Activated CD8-positive, alpha-beta memory T cell treated with anti-CD3 and anti-CD28 coated beads, Interleukin-2, amount 10 ng/mL, durations not matched to agents 7 days and 5 days (primary cell): ENCODE measurements at regions not wholly inside any gene's neighbourhood (a gene's known extent, or its start where the extent isn't known, plus 50 kb on each side); places are given as distances from the start of the nearest gene placed in this dataset.
"Not testable (repeated sequence)": the region's sequence is repeated elsewhere in the genome, so short reads cannot be mapped to it uniquely, and the experiment has no call there.

ENCODE experiments used
- ATAC-seq: fragments of 150-1000 bp; cut with Tn5 transposase; one replicate; pipeline ENCODE4 v1.10.0; 2021; ENCODE audit warnings: moderate library complexity
- CTCF ChIA-PET: fragments of 350-600 bp; sonication (Branson Sonifier 250); formaldehyde crosslinking; loops from one replicate; lab custom pipeline; 2021; ENCODE audit warnings: antibody characterized with exemption; lab: Charles Lee
- DNase-seq: peaks from one replicate; pipeline ENCODE4 v3.0.0-alpha.2; 2020
- H3K27ac Mint-ChIP-seq: one replicate; pipeline ENCODE4 v1.8.0; 2021; ENCODE audit warnings: mild to moderate bottlenecking, mixed read lengths
- H3K27me3 Mint-ChIP-seq: one replicate; pipeline ENCODE4 v1.8.0; 2021; ENCODE audit warnings: mixed read lengths
- H3K36me3 Mint-ChIP-seq: one replicate; pipeline ENCODE4 v1.8.0; 2021; ENCODE audit warnings: mild to moderate bottlenecking, mixed read lengths
- H3K4me1 Mint-ChIP-seq: one replicate; pipeline ENCODE4 v1.8.0; 2021; ENCODE audit warnings: mixed read lengths
- H3K4me3 Mint-ChIP-seq: one replicate; pipeline ENCODE4 v1.8.0; 2021; ENCODE audit warnings: mild to moderate bottlenecking, moderate library complexity, mixed read lengths
- H3K9me3 Mint-ChIP-seq: one replicate; pipeline ENCODE4 v1.8.0; 2022; ENCODE audit warnings: low read depth, mixed read lengths

DNA sequence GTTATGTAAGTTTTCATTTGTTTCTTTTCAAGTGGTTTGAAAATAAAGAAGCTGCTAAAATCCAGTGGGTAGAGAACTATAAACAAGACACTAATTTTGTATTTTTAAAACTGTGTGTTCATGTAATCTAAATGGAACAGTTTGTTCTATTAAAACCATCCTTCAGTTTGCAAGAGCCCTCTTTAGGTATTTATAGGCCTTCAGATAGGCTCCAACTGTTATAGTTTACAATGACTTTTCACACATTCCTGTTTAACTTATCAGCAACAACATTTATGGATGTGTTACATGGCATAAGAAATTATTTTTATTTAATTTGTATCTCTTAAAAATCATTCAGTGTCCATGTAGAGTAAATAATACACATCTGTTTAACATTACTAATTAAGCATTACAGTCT lies 126.7 kb upstream of the SLCO6A1 start:
- CTCF ChIA-PET: no interaction called here
- H3K9me3 Mint-ChIP-seq: no peaks in the 10 kb centered on the region
- H3K27ac Mint-ChIP-seq: no peak overlapping the region
- no peak for ATAC-seq
- no peak overlapping the region for H3K4me3 Mint-ChIP-seq
- no peak for DNase-seq
- H3K36me3 Mint-ChIP-seq: no peaks in the 10 kb centered on the region
- peaks cover 11% of the 10 kb centered on the region for H3K27me3 Mint-ChIP-seq
- no peaks in the 10 kb centered on the region for H3K4me1 Mint-ChIP-seq

DNA sequence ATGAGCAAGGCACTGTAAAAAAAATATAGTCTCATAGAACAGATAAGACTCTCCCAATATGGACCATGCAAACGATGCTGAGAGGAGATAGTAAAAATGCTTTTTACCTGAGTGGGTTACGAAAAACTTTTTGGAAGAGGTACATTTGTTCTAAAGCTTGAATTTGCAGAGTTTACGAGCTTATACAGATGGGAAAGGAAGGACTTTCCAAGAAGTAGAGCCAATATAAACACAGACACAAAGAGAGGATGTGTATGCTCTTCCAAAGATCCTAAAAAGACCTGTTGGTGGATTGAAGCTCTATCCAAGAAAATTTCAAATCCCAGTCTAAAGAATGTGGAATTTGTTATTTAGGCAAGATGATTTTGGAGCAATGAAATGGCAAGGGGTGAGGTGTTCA lies 127.1 kb upstream of the SLCO6A1 start:
- CTCF ChIA-PET: no interaction called here
- no peak for DNase-seq
- H3K9me3 Mint-ChIP-seq: no peaks in the 10 kb centered on the region

DNA sequence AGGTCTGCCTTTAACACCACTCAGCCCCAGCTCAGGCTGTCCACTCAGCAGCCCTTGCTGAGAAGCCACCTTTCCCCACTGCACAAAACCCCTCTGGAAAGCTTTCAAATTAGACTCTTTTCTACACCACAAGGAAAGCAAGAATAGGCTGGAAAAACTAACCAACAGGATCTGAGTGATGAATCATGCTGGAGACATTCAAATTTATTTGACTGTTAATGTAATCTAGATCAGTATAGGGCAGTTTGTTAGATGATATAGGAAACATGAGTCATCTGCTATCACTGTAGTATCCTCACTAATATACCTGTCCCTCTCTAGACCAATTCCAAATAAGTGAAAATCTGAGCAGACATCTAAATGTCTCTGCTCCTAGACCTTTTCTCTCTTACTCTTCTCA lies 127.8 kb upstream of the PAM start:
- no peak for DNase-seq
- no peaks in the 10 kb centered on the region for H3K4me1 Mint-ChIP-seq
- H3K9me3 Mint-ChIP-seq: peaks cover 1% of the 10 kb centered on the region
- CTCF ChIA-PET: no interaction called here
- no peak overlapping the region for H3K27ac Mint-ChIP-seq
- peaks cover 13% of the 10 kb centered on the region for H3K27me3 Mint-ChIP-seq
- no peaks in the 10 kb centered on the region for H3K36me3 Mint-ChIP-seq
- ATAC-seq: no peak
- H3K4me3 Mint-ChIP-seq: no peak overlapping the region

More for the DNA sequence above, 127.1 kb upstream of the SLCO6A1 start:
- Mint-ChIP-seq H3K27me3 (peaks cover 11% of the 10 kb centered on the region), H3K4me3 (no peak overlapping the region), H3K36me3 (no peaks in the 10 kb centered on the region), H3K27ac (no peak overlapping the region), H3K4me1 (no peaks in the 10 kb centered on the region)
- ATAC-seq: no peak

DNA sequence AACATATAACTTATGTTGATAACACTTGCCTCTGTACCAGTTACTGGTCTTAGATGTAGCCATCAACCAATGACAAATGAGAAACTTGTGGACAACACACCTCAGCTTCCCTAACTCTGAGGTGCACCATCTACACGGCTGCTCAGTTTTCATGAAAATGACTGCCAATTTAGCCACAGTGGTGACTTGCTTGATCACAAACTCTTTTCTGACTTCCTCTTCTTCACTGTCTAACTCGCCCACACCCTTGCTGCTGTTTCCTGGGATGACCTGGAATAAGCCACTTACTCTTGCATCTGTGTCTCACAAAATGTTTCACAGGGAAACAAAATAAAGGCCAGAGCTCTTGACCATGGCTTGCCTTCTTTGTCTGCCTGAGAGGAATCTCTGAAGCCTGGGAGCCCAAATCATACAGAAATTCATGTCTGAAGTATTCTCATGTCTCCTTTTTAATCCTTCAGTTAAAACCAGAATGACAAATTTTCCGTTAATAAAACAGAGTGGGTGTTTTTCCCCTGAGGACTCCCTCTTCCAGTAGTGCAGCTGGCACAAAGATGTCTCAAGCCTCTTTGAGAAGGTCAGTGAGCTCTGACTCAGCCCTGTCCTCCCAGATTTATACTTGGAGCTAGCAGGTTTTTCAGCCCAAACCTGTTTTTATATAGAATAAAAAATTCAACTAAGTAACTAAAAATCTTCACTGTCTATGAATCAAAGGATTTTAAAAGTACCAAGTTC lies 126.5 kb upstream of the PAM start:
- Mint-ChIP-seq H3K4me3 (no peak overlapping the region), H3K27me3 (peaks cover 17% of the 10 kb centered on the region)
- CTCF ChIA-PET: no interaction called here

DNA sequence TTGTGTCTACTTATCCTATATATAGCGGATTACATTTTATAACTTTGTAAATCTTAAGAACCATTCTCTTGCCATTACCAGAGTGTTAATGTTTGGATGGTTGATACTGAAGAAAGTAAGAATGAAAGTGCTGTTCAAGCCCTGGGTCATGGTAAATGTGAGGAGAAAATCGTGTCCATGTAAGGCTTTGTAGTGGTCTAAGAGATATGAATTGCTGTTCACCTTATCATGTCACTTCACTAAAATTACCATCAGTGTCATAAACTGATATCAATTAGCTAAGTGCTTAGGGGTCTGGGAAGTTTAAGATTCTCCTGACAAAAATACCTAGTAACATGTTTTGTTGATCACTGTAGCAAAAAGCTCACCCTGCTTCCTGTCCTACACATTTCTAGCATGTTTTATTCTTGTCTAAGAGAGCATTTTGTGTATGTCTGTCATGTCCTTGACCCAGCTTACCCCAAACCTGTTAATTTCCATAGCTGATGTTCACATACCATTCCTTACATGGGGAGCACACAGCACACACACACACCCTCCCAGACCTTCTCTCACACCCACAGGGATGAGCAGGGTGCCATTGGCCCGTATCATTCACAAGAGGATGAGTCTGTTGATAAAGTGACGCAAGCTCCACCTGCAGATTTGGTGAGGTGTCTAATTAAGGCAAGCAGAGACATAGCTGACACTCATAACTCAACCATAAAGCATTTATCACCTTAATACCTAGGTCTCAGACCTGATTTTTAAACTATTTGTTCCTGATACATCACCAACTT lies 125.1 kb upstream of the PAM start:
- Mint-ChIP-seq H3K36me3 (no peaks in the 10 kb centered on the region), H3K4me3 (no peak overlapping the region), H3K27me3 (peaks cover 17% of the 10 kb centered on the region), H3K4me1 (no peaks in the 10 kb centered on the region), H3K9me3 (peaks cover 5% of the 10 kb centered on the region), H3K27ac (no peak overlapping the region)
- CTCF ChIA-PET: no interaction called here
- no peak for ATAC-seq
- DNase-seq: no peak

More for the DNA sequence above, 126.5 kb upstream of the PAM start:
- DNase-seq (no peak), ATAC-seq (no peak)
- H3K27ac Mint-ChIP-seq: no peak overlapping the region
- H3K9me3 Mint-ChIP-seq: peaks cover 3% of the 10 kb centered on the region
- H3K36me3 Mint-ChIP-seq: no peaks in the 10 kb centered on the region
- no peaks in the 10 kb centered on the region for H3K4me1 Mint-ChIP-seq

DNA sequence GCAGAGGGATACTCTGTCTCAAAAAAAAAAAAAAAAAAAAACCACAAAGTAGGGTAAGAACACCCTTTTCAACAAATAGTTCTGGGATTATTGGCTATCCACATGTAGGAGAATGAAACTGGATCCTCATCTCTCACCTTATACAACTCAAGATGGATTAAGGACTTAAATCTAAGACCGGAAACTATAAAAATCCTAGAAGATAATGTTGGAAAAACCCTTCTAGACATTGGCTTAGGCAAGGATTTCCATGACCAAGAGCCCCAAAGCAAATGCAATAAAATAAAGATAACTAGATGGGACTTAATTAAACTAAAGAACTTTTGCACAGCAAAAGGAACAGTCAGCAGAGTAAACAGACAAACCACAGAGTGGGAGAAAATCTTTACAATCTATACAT lies 119.7 kb upstream of the PAM start:
- CTCF ChIA-PET: interaction anchor here (0.7 kb wide), 1 partner anchor 38 kb away, joined by 7 read pairs; no protein-coding TSS in a partner anchor
- DNase-seq, H3K4me1 Mint-ChIP-seq, H3K9me3 Mint-ChIP-seq, ATAC-seq, H3K4me3 Mint-ChIP-seq, H3K27ac Mint-ChIP-seq, H3K36me3 Mint-ChIP-seq: not testable (repeated sequence)
- peaks cover 10% of the 10 kb centered on the region for H3K27me3 Mint-ChIP-seq

DNA sequence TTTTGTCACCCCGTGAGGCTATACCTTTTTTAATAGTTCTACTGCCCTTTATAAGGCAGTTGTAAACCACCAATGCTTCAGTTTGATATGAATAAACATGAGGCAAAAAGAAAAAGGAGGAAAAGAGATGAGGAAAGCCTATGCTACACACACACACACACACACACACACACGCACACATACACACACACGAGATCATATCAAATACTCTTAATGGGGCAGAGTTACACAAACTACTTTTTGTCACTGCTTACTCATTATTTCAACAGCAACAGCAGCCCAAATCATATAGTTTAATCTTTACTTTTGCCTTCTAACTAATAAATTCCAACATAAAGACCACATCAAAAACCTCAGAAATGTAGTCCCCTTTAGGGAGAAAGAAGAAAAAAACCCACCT lies 116.8 kb upstream of the PAM start:
- CTCF ChIA-PET: no interaction called here
- ATAC-seq (no peak), DNase-seq (no peak)
- H3K4me3 Mint-ChIP-seq: no peak overlapping the region
- H3K27me3 Mint-ChIP-seq: peaks cover 7% of the 10 kb centered on the region
- no peak overlapping the region for H3K27ac Mint-ChIP-seq
- no peaks in the 10 kb centered on the region for H3K4me1 Mint-ChIP-seq
- no peaks in the 10 kb centered on the region for H3K36me3 Mint-ChIP-seq
- H3K9me3 Mint-ChIP-seq: peaks cover 4% of the 10 kb centered on the region

DNA sequence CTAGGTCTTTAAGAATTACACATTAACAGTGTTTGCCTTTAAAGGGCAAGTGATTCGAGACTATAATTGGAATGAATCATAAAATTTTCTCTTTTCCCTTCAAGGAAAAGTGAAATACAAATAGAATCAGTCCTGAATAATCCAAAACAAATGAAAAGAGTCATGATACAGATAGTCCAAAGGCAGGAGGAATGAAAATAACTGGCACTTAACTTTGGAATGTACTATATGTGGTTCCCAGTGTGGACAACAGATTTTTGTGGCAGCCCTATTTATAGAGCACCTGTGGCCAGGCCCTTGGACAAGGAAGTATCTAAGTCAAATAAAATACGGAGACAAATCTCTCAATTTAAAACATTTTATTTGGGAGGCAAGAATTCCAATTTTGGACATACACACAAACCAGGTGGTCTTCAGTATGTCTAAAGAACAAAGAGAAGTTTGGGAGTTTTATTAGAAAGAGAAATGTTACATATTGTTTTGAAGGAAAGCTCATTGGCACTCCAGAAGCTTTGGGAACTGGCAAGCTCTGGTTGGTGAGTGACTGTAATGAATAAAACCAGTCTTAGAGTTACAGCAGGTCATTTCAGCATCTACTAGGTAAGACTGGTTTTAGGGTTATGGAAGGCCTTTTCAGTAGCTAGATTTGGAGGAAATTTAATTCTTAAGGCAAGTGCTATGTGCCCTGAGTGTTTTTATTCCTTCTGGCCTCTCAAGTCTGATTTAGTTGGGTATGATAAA lies 116.0 kb upstream of the PAM start:
- H3K27ac Mint-ChIP-seq: no peak overlapping the region
- H3K27me3 Mint-ChIP-seq: peaks cover 11% of the 10 kb centered on the region
- no peak overlapping the region for H3K4me3 Mint-ChIP-seq
- CTCF ChIA-PET: no interaction called here
- no peak for ATAC-seq
- H3K9me3 Mint-ChIP-seq: no peaks in the 10 kb centered on the region
- H3K36me3 Mint-ChIP-seq: no peaks in the 10 kb centered on the region
- DNase-seq: no peak
- no peaks in the 10 kb centered on the region for H3K4me1 Mint-ChIP-seq

DNA sequence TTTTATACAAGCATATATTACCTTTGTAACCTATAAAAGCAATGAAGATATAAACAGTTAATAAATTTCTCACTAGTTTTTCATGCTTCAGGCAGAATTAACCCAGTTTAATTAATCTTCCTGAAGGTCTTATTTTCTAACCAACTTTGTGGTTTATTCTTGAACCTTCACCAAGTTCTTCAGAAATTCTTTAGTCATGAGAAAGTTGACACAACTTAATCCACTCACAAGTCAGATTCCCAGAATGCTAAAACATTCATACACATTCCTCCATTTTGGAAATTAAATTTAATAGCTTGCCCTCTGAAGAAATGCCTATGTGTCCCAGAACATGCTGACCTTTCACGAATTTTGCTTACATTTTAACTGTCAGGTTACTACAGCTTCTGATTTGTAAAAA lies 105.4 kb upstream of the PAM start:
- ATAC-seq (no peak), DNase-seq (no peak)
- Mint-ChIP-seq H3K4me1 (no peaks in the 10 kb centered on the region), H3K27ac (no peak overlapping the region), H3K4me3 (no peak overlapping the region), H3K36me3 (no peaks in the 10 kb centered on the region), H3K9me3 (no peaks in the 10 kb centered on the region), H3K27me3 (peaks cover 31% of the 10 kb centered on the region)
- CTCF ChIA-PET: no interaction called here

DNA sequence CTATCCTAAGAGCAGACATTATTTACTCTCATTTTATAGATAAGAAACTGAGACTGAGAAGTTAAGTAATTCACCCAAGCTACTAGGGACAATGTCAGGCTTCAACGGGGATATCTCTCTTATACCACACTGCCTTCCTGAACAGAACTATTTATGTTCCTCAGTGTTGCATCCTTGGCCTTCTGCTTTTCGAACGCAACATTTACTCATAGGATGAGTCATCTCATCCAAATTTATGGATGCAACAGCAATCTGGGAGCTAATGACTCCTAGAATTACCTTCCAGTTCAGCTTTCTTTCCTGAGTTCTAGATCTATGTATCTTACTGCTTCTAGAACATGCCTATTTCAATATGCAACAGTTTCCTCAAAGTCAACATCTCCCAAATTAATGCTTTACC lies 103.6 kb upstream of the PAM start:
- peaks cover 30% of the 10 kb centered on the region for H3K27me3 Mint-ChIP-seq
- H3K9me3 Mint-ChIP-seq: no peaks in the 10 kb centered on the region
- no peak overlapping the region for H3K4me3 Mint-ChIP-seq
- no peaks in the 10 kb centered on the region for H3K4me1 Mint-ChIP-seq
- CTCF ChIA-PET: no interaction called here
- DNase-seq (no peak), ATAC-seq (no peak)
- no peak overlapping the region for H3K27ac Mint-ChIP-seq
- no peaks in the 10 kb centered on the region for H3K36me3 Mint-ChIP-seq

DNA sequence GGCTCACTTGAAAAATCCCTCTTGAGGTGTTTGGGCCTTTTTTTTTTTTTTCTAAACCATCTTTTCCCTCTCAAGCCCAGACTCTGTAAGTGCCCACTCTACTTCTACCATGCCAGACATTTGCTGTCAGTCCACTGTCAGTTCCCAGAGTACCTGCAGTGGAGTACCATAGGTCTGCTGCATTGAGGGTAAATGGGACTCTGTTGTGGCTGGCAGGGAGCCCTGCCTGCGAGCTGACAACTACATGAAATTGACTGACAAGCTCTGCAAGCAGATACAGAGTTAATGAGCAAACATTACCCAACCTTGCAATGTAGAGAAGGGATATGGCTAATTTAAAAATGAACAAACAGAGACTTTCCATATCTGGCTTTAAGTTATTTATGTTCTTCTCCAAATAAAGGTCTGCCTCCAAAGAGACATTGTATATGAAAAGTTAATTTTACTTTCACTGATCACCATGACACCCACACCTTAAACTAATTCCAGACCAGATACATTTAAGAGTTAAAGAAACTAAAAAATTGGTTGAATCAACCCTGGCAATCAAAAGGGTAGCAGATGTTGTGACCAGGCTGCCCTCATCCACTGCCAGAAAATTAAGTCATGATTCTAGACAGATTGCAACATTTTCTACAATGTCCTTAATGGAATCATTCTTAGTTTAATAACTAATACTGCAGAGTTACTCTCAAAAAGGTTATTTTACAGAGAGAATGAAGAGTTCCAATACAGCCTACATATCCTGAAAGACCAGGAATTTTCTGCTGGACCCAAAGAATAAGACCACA lies 100.4 kb upstream of the PAM start:
- H3K27ac Mint-ChIP-seq: no peak overlapping the region
- H3K9me3 Mint-ChIP-seq: no peaks in the 10 kb centered on the region
- no peaks in the 10 kb centered on the region for H3K36me3 Mint-ChIP-seq
- CTCF ChIA-PET: no interaction called here
- no peak for ATAC-seq
- no peaks in the 10 kb centered on the region for H3K4me1 Mint-ChIP-seq
- peaks cover 25% of the 10 kb centered on the region for H3K27me3 Mint-ChIP-seq
- DNase-seq: no peak
- H3K4me3 Mint-ChIP-seq: no peak overlapping the region

DNA sequence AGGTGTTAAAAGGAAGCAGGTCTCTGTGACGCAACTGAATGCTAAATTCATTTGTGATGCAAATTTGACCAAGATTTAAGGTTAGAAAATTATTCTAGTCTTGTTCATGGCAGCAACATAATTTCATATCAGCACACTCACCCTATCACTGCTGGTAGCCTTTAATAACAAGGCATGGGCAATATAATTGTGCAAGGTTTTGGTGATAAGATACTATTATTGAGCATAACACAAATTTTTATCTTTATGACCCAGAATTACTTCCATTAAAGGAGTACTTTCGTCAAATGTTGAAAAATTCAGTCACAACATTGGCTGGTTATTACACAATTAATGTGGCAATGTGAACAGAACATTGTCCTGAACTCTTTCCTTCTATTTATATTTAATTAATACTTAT lies 96.0 kb upstream of the PAM start:
- no peak for ATAC-seq
- no peaks in the 10 kb centered on the region for H3K36me3 Mint-ChIP-seq
- H3K4me1 Mint-ChIP-seq: no peaks in the 10 kb centered on the region
- CTCF ChIA-PET: interaction anchor here (1.2 kb wide), 1 partner anchor 23 kb away, joined by 4 read pairs; no protein-coding TSS in a partner anchor
- H3K9me3 Mint-ChIP-seq: no peaks in the 10 kb centered on the region
- no peak overlapping the region for H3K4me3 Mint-ChIP-seq
- H3K27ac Mint-ChIP-seq: no peak overlapping the region
- no peak for DNase-seq
- peaks cover 9% of the 10 kb centered on the region for H3K27me3 Mint-ChIP-seq

DNA sequence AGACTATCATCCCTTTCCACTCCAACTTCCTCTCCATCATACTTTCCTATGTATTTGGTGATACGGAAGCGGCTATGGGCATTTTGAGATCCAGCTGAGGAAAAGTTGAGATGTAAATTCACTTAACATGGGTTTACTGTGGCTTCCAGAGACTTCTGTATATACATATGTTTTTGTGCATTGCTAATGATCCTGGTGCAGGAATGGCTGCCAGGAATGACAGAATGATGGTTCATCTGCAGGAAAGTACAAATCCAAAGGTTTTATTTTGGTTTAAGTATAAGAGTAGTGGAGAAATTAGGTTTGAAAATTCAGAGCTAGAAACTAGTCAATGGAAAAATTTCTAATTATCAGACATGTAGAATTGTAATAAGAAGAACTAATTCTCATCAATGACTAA lies 95.0 kb upstream of the PAM start:
- ATAC-seq (no peak), DNase-seq (no peak)
- Mint-ChIP-seq H3K36me3 (no peaks in the 10 kb centered on the region), H3K4me3 (no peak overlapping the region), H3K27me3 (peaks cover 5% of the 10 kb centered on the region), H3K27ac (no peak overlapping the region), H3K4me1 (no peaks in the 10 kb centered on the region), H3K9me3 (no peaks in the 10 kb centered on the region)
- CTCF ChIA-PET: no interaction called here
